ENCODE measurements at regions not wholly inside any gene's neighbourhood (a gene's known extent, or its start where the extent isn't known, plus 50 kb on each side); places are given as distances from the start of the nearest gene placed in this dataset.
A peak's percentile ranks its signal among the peaks of the same experiment; 100 is the strongest.

- DNase-seq, result no peak
Measured at GRCh38 chr15:45743426-45744235, 108.8 kb downstream of the SQOR start.

GRCh38 chr15:45744236-45744589 lies 109.4 kb downstream of the SQOR start:
- no peak for DNase-seq

DNA sequence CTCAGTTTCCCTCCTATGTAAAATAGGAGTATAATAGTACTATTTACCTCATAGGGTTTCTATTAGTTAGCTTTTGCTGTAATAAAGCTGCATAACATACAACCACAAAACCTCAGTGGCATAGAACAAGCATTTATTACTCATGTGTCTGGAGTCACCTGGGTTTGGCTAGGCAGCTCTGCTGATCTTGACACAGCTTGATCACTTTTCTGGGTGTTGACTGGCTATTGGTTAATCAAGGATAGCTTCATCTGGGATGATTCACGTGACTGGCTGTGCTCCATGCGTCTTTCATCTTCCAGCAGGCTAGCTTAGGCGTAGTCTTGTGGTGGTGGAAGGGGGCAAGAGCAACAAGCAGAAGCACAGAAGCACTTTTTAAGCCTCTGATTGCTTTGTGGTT lies 112.6 kb downstream of the SQOR start:
- no peak for DNase-seq

DNA sequence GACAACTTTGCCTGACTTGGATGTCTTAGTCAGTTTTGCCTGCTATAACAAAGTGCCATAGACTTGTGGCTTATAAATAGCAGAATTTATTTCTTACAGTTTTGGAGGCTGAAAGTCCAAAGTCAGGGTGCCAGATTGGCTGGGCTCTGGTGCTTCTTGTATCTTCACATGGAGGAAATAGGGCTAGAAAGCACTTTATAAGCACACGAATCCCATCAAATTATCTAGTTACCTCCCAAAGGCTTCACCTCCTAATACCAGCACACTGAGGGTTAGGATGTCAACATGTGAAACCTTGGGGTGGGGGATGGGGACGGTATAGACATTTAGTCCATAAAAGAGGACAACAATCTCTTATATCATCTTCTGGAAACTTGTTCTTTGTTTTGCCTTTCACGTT lies 116.8 kb downstream of the SQOR start:
- no peak for DNase-seq

DNA sequence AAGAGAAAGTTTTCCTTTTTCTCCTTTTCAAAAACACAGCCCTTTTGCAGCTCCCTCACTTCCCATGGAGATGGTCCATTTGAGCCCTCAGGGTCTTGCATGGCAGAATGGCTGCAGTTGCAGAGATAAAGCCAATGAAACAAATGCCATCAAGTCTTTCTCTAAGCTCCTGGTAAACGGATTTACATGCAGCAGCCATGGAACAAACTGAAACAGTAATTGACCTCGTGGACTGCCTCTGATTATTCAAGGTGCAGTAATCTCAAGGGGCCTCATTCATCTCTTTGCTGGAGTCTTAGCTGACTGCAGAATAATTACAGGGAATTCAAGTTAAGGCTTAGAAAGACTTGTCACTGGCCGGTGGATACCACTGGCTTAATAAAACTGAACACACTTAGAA lies 125.1 kb downstream of the SQOR start:
- DNase-seq, result no peak

DNA sequence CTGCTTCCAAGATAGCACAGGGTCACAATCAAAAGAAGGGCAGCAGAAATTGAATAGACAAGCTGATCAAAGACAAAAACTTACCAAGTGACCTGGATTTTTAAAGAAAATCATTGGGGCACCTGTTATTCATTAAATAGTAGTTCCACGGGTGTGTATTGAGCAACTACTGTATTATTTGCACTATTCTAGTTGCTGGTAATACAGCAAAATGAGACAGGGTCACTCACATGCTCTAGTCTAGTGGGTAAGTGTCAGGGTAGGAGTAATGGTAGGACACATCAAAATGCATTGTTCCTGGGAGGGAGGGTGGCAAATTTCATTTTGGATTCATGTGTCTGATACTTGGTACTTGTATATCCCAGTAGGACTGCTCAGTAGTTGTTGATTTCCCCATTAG lies 127.9 kb downstream of the SQOR start:
- no peak for DNase-seq

DNA sequence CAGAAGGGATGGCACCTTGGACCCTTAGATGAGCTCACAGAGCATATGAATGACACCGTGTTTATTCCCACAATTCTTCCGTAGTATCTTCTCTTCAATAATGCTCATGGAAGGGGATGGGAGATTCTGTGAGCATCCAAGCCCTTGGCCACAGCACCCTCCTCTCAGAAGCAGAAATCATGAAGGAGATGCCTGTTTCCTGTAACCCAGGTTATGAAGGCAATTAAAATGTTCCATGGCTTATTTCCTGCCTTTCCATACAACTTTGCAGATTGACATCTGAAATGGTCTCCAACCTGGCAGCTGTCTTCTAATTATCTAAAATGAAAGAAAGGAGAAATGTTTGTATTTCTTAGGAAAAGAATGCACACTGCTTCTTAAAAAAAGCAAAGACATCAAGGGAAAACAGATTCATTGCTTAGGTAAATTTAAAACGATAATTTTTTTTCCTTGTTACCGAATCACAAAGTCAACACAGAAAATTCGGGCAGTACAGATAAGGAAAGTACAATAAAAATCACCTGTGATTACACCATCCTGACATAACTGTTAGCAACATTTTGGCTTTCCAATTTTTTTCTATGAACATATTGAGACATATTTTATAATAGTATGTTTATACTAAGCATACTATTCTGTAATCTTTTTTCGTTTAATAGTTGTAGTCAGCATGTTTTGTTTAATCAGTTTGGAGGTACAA lies 128.5 kb downstream of the SQOR start:
- no peak for DNase-seq

DNA sequence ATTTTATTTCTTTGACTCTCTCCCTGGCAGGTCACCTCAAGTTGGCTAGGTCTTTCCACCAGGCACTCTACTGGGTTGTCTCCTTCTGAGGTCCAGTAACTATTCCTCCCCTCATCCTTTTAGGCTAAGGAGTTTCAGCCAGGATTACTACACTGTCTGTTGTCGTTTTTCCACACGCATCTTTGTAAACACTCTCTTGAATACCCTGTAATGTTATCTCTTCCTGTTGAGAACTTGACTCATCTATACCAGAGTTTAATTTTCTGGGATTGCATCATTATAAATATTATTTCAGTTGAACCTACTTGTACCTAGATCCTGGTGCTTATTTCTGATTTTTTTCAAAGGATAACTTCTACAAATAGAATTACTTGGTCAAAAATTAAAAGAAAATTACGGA lies 138.3 kb downstream of the SQOR start:
- DNase-seq, result peak; percentile 9

- DNase-seq, result no peak
Measured at GRCh38 chr15:45776772-45777171, 141.9 kb downstream of the SQOR start.

- DNase-seq, result no peak
Measured at GRCh38 chr15:45777781-45778180, 143.0 kb downstream of the SQOR start.

GRCh38 chr15:45780352-45780751 lies 145.5 kb downstream of the SQOR start:
- no peak for DNase-seq

- DNase-seq, result no peak
Measured at GRCh38 chr15:45784656-45785055, 149.8 kb downstream of the SQOR start.

- no peak for DNase-seq
Measured at GRCh38 chr15:45785897-45786296, 151.1 kb downstream of the SQOR start.

- peak; percentile 14 for DNase-seq
Measured at GRCh38 chr15:45790325-45790943, 155.6 kb downstream of the SQOR start.

DNA sequence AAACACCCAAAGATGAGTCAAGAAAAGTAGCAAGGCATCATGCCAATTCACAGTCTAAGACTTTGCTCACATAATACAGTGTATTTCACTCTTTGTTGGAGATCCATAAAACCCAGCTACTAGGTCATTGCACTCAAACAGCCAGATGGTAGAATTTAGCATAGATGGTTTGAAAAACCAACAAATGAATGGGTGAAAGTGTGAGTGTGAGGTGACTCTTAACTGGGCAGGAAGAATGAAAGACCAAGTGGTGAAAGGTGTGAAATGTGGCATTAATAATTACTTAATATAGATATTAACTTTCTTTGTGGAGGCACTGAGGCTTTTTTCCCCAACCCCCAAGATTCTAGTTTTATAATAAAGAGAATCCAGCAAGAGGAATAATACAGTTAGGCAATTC lies 159.5 kb downstream of the SQOR start:
- DNase-seq, result no peak

DNA sequence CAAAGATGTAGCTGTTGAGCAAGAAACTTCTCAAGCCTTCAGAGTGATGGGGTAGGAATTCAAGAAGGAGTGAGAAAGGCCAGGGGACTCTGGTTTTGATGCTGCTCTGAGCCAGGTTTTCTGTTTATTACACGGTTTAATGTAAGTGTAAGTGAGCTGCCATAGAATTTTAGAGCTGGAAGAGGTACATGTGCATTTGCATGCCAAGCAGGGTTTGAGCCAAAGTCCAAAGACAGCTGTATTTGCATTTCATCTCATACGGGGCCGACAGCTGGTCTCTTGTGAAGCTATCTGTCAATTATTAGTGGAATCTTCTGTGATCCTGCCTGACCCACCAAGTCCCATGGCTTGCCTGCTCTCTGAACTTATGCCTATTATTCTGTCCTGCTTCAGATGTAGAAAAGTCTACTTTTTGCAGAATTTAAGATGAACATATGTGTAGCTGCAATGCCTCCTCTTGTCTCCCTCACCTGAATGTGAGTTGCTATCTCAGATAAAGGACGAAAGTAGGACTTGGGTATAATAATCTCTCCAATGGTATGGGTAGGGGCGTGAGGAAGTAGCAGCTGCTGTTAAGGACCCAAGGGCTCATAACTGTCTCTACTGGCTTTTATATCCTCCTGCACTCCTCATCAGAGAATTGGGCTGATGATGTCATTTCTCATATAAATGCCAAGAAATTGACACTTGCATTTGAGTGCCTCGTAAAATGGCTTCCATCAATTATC lies 160.0 kb downstream of the SQOR start:
- DNase-seq, result no peak

DNA sequence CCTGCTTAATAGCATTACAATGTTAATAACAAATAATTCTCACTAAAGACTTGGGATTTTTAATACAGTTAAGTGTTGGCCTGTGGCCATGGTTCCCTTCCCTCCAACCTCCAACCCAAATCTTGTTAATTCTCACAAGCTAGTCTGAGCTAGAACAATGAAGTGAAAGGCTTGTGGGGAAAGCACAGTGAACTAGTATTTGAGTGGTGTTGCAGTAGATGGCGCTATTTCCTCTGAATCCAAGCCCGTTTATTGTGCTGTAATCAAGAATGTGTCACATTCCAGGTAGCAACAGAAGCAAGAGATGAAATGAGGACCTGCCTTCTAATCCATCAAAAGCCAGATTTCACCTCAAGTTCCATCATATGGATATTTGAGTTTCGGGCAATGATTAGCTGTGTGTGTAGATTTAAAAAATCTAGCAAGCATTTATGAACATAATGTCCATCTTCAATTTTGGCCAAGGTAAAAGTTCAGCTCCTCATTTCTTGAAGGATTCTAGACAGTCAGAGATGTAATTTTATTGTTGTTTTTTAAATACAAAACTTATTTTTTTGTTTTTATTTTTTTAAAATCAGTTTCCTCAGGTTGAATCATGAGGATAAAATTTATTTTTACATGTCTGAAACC lies 160.7 kb downstream of the SQOR start:
- peak; percentile 32 for DNase-seq

DNA sequence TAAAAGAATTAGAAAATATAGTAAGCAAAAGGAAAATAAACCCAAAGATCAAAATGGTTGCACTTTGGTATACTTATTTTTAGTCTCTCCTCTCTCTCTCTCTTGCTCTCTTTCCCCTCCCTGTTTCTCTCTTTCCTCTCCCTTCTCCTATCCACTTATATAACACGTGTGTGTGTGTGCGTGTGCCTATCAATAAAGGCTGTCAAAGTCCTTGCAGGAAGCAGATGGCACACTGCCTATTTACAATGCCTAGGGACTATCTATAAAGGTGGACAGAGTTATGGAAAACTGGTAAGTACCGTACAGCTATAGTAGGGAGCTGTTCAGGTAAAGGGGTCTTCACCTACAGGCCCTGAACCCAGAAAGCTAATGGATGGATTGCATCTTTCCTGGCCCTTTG lies 161.6 kb downstream of the SQOR start:
- no peak for DNase-seq

GRCh38 chr15:45799508-45799907 lies 164.7 kb downstream of the SQOR start:
- DNase-seq, result no peak

DNA sequence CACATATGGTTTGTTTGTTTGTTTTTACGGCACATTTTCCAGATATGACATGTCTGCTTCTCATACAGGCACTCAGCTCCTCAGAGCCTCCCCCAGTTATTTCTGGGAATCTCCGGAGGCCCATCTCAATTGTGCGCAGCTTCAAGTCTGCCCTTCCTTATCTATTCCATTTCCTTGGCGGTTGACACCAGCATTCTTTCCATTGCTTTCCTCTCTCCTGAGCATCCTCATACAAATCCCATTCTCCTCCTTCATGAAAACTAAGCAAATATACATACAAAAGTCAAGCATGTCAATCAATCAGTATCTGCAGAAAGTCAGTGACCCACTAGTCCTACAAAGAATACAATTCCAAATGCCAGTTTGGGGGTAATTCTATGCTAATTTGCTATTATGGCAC lies 166.7 kb downstream of the SQOR start:
- no peak for DNase-seq

GRCh38 chr15:45802140-45802539 lies 167.3 kb downstream of the SQOR start:
- DNase-seq, result no peak

- DNase-seq, result no peak
Measured at GRCh38 chr15:45804028-45804427, 169.2 kb downstream of the SQOR start.

DNA sequence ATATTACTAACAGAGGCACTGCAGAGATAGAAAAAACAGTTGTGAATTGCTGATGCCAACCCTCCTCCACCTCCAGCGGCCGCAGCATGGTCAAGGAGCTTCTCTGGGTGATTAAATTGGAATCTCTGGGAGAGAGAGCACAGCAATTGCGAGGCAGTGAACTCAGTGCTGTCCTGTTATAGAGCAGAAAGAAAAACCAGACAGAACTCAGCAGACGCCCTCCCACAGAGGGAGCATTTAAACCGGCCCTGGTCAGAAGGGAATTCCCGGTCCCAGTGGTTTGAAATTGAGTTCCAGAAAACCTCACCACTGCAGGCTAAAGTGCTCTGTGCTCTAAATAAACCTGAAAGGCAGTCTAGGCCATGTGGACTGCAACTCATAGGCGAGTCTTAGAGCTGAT lies 175.4 kb downstream of the SQOR start:
- DNase-seq, result no peak
